Right lung (tissue), 2 donors: ENCODE measurements at regions not wholly inside any gene's neighbourhood (a gene's known extent, or its start where the extent isn't known, plus 50 kb on each side); places are given as distances from the start of the nearest gene placed in this dataset.

Source experiments
- DNase-seq, 2 donors: peaks; one replicate each; pipeline ENCODE4 v3.0.0-alpha.2; 2013

DNA sequence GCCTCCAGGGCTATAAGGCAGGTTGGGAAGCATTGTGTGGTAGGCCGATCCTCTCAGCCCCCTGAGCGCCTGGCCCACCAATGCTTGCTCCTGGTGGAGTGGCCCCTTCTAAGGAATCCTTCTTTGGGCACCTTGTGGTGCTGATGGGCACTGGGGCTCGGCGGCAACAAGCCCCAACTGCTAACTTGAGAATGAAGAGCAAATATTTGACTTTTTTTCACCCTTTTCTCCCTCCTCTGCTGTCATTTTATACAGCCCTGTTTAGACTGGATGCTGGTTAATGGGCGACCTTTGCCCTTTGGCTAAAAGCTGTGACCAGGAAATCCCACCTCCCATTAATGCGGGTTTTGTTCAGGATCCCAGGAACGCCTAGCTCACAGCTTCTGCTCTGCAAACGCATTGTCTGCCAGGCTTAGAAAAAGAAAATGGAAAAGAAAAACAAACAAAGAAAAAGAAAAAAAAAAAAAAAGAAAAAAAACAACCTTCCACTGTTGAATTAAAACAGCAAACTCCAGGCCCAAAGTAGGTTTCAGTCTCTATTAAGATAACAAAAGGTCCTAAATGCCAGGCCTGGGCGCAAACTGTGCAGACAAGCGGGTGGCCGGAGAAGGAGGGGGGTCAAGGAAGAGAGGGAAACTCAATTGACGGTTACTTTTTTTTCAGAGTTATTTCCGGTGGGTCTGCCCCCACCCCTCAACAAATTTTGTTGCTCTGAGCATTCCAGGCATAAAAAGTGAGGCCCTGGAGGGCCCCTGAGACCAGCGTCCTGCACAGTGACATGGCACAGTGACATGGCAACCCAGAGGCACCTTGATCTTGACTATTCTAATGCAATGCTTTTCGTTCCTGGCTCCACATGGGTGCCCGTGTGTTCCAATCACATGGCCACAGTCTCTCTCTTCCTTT lies 301.4 kb downstream of the MAF start:
- no peak for DNase-seq

DNA sequence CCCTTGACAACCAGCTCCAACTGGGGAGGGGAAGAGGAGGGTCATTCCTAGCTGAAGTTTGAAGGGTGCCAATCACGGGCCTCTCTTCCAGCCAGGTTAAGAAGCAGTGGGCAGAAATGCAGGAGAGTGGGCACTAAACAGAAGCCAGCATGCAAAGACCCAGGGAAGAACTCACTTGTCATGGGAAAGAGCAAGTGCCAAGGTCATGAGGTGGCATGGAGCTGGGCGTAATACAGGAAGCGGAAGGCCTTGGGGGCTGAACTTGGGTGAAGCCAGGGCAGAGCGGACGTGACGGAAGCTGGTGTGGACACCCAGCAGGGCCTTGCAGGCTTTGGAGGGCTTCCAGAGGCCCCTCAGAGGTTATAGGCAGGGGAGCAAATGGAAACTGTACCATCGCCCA lies 302.1 kb downstream of the MAF start:
- DNase-seq = no peak

DNA sequence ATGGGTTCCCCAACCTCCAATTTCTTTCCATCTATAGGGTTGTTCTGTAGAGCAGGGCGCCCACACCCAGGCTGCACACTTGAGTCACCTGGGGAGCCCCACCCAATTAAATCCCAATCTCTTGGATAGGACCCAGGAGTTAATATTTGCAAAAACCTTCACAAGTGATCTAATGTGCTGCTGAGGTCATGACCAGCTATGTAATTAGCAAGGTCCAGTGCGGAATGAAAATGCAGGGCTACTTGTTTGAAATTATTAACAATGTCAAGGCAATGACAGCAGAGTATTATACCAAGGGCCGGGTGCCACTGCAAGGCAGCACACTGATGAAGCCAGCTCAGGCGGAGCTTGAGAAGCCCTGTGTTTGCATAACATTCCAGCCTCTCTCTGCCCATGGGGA lies 302.7 kb downstream of the MAF start:
- DNase-seq = no peak

DNA sequence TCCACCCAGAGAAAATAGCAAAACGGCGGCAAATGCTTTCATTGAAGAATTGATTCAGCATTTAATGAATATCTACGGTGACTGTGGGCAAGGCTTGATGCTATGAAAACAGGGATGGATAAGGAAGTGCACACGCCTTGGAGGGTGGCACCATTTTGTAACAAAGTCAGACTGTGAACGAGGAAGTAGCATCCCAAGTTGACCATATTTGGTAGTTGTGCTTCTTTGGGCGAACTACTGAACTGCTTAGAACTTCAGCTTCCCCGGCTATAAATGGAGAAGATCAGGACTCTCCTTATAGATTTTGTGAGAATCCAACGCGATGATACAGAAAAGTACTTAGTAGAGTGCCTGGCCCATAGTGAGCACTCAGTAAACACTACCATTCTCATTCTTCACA lies 303.2 kb downstream of the MAF start:
- DNase-seq = no peak

DNA sequence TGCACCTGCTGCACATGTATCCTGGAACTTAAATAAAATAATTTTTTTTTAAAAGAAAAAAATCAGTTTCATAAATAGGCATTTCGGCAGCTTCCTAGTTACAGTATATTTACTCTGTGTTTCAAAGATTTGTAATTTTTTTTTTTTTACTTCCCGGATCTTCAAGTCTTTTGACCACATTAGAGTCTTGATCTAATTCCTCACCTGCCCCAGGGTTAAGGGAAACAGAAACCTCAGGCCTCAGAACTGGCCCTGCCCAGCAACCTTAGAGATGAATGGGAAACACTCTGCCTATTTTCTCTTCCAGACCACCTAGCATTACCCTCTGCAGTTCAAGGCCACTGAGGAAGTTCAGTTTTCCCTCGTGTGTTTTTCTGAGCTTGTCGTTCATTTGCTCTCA lies 304.0 kb downstream of the MAF start:
- DNase-seq = no peak

DNA sequence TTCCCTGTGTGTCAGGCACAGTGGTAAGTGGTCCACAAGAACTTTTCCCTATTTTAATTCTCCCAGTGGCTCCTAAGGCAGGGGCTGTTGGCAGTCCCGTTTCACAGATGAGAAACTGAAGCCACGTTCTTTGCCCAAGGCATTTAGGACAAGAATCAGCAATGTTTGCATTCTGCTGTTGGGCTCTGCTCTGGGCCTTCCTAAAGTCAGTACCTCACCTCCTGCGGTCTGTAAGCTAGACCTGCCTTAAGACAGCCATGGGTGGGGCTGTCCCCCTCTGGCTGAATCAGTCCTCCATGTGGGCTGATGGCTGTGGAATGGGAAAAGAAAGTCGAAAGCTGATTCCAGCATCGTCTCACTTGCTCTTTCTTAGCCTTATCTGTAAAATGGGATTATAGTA lies 304.8 kb downstream of the MAF start:
- DNase-seq = no peak

DNA sequence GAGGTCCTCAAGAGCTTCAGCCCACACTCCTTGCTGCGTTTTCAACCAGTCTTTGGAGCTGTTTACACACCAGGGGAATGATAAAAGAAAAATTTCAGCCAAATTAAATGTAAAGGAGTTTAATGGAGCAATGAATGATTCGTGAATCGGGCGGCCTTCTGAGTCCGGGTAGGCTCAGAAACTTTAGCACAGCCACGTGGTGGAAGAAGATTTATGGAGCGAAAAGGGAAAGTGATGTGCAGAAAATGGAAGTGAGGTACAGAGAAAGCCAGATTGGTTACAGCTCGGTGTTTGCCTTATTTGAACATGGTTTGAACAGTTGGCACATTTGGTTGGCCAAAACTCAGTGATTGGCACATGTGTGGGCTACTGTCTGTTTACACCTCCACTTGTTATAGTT lies 305.4 kb downstream of the MAF start:
- no peak for DNase-seq

DNA sequence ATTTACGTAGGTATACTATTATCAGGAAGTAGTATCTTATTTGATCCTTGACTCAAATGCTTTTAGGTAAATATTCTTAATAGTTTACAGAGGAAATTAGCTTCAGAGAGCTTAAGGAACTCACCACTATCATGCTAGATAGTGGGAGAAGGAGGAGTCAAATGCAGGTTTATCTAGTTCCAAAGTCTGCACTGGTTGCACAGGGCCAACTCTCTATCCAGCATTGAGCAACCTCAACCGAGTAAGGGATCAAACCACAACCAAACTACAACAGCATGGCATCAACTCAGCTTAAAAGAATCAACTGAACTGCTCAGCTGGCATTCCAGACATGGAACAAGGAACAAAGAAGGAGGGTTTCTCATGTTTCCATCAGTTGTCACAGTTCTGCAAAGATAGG lies 306.0 kb downstream of the MAF start:
- DNase-seq = no peak

DNA sequence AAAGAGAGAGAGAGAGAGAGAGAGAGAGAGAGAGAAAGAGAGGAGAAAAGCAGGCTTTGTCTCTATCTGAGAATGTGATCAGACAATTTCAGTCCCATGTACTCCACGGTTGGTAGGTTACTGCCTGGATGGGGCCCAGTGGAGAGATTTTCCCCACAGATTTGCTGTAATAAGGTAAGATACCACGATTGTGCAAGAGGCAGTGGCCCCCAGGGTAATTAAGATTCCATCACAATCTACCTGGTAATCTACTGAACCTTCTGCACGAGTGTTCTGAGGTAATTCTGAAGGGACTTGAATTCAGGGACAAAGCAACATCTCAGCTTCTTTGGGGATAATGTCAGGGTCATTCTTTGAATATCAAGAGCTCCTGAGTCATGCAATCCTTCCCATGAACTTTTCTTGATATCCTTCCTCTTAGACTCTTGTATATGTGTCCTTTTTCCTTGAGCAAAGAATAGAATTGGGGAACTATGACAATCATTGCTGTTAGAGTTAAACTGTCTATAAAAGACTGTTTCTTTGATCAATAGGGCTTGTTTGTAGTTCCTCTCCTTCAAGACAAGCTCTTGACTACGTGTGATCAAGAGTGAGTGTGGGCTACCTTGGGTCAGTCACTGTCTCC lies 306.6 kb downstream of the MAF start:
- no peak for DNase-seq

DNA sequence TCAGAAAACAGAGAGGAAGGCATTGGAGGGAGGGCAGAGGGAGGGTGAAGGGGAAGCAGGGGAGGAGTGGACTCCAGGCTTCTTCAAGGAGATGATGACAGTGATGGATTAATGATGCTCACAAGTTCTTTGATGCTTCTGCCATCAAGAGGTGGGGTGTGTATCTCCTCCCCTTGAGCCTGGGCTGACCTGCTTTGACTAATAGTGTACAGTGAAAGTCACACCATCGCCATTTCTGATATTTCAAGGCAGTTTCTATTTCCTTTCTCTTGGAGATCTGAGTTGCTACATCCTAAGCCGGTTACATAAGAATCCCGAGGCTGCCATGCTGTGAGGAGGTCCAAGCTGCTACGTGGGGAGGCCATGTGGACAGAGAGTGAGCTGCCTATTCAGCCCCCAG lies 312.5 kb downstream of the MAF start:
- DNase-seq = no peak

DNA sequence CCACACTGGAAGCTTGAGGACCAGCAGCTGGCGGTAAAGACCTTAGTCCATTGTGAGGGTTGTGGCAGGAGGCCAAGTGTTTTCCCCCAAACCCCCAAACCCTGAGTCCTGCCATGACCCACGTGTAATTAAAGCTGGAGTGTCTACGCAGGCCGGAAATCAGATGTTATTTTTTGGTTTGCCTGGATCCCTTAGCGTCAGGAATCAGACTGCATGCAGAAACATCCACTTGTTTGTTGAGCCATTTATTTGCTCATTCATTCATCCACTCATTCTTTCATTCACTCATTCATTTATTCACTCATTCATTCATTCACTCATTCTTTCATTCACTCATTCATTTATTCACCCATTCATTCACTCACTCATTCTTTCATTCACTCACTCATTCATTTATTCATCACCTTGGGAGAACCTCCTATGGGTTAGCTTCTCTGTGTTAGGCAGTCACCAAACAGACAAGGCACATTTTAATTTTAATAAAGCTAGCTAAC lies 313.1 kb downstream of the MAF start:
- no peak for DNase-seq

DNA sequence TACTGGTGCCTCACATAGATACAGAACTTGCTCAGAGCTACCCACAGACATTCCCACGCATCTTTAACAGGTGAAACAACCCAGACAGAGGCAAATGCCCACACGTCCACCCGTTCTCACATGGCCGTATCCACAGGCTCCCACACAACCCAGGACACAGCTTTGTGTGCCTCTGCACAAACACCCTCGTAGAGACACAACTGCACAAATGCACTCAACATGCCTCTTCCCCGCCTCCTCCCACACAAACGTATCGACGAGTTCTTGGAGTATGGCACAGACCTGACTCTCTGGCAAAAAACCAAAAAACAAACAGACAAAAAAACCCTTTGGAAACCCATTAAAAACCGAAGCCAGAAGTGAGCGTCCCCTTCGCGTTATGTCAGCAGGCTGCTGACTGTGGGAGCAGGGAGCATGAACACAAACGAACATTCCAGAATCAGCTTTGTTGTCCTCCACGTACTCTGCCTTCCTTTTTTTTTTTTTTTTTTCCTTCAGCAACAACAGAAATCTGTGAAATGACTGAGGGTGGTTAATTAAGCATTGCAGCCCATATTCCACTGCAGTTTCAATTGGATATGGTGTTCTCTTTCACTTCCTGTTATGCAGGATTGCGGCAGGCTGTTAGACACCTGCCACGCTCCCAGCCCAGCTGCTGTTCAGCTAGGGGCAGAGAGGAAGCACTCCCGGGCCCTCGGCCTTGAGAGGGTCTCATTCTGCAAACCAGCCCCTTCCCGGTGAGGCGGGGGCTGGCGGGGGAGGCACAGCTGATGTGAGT lies 313.7 kb downstream of the MAF start:
- peak; percentile 38 to 43 for DNase-seq

DNA sequence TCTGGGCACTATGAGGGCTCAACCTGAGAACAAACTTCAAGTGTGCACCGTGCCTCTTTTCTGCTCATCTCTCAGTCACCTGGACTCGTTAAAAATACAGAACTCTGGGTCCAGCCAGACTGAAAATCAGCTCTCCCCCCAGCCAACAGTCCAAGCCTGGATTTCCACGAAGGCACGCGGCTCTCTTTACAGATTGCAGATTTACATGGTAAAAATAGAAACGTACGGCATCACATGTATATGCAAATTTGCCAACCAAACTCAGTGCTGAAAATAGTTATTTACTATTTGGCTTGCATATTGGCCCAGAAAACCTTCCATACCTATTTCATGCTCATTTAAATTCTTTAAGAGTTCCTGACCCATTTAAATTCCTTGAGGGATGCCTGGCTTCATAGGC lies 315.8 kb downstream of the MAF start:
- no peak for DNase-seq

DNA sequence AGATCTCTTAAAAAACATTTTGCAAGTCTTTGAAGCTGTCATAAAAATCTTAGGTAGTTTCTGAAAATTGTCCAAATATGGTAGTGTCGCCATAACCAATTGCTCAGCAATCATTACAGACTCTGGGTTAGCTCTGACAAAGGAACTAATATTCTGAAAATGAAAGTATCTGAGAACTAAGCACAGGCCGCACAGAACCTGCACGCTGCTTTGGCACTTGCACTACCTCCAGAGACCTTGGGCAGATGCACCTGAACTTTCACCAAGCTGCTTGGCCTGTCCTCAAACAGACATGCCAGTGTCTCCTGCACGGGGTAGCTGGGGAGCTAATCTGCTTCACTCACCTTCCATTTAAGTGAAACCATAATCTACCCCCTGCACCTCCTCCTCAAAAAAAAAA lies 317.0 kb downstream of the MAF start:
- no peak for DNase-seq

DNA sequence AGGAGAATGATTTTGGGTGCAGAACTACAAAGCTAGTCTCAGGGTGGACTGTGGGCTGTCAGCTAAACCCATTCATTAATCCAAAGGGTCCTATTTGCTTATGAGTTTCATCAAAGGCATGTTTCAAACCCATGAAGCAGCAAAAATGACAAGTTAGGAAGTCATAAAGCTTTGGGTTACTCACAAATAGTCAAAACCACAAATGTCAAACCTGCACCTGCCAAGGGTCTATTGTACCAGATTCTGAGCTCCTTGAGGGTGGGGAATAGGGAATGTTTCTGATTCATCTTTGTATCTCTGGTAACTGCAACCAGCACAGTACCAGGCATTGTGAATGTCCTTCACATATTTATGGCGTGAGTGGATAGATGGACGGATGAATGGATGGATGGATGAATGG lies 317.7 kb downstream of the MAF start:
- no peak for DNase-seq

DNA sequence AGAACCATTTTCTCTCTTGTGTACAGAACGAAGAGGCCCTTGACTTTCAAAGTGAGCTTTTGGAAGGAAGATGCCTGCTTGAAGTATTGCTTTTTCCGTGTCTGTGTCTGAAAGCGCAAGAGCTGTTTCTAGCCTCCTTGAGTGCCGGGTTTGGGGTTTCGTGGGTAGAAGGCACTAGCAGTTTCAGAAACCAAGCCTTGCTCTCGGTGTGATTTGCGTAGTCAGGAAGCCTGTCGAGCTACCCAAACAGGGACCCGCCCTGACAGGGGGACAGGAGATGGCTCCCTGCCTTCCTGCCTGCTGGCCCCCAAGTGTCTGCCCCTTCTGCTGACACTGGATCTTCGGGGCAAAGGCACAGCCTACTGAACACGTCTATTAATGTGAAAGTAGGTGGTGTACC lies 322.0 kb downstream of the MAF start:
- no peak for DNase-seq

DNA sequence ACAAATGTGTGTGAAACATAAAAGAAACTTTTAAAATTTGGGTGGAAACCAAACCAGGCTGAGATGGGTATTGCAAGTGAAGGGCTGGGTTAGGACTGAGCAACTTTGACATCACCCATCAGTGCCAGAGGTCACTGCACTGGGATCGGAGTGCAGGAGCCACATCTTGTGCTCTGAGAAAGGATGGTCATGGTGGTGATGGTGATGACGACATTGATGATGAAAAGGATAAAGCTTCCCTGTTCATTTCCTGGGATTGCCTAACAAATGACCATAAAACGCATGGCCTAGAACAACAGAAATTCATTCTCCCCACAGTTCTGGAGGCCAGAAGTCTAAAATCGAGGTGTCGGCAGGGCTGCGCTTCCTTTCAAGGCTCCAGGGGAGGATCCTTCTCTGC lies 324.0 kb downstream of the MAF start:
- no peak for DNase-seq

DNA sequence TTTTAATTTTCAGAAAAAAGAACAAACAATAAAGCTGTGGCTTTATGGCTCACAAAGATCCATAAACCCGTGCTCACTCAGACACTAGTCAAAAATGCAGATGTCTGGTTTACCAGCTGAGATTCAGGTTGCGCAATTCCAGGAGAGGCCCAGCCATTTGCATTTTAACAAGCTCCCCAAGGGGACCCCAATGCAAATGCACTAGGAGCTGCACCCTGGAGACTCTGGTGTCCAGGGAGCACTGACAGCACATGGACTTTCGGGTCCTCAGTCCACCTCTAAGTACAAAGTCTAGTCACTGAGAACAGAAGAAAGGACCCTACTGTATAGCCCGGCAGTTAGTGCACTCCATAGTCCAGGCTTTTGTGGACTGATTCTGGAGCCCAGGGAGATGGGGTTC lies 326.3 kb downstream of the MAF start:
- DNase-seq = no peak

DNA sequence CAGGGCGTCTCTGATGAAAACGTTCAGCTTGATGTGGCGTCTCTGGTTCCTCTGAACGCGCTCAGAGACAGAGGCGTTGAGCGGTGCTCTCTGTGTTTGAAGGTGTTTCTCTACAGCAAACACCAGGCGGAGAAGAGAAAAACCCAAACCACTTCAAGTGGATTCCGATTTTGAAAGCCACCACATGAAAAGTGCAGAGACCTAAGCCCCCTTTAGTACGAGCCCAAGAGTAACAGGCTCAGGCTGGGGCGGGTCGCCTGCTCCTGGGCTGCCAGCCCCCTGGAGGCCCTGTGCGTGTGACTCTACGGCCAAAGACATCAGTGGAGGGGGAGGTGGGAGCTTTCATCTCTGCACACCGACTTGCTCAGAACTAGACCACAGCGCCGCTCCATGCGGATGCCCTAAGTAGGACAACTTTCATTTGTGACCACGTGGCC lies 328.4 kb downstream of the MAF start:
- DNase-seq = no peak

DNA sequence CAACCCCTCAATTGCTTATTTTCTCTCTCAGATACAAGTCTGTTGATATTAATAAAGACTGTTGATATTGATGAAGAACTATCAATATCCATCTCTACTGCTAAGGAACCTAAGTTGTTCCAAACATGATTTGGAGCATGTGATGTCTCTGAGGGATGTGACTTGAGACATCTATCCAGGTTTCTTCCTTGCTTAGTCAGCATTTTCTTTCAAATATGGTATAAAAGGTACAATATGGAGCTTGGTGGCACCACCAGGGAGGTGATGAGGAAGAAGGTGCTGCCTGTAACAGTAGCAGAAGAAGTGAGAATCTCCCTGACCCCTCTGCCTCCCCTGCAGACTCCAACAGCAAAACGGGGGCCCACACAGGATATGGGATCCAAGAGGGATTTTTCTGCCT lies 329.0 kb downstream of the MAF start:
- DNase-seq = no peak

DNA sequence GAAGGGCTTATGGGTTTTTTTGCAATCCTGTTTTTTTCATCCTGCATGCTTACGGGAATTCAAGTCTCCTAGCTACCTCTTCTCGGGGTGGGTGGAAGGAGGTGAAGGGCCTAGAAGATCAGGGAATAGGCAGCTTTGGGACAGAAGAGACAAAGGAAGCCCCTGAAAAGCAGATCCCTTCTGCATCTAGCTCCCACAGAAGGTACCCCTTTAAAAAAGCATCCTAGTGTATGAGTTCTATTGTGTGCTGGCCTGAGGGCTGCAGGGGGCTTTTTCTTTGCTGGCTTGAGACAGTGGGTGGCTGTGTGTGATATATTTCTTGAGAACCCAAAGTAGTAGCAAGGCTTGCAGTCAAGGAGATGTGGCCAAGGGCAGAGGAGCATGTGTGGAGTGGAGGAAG lies 330.5 kb downstream of the MAF start:
- DNase-seq = no peak

DNA sequence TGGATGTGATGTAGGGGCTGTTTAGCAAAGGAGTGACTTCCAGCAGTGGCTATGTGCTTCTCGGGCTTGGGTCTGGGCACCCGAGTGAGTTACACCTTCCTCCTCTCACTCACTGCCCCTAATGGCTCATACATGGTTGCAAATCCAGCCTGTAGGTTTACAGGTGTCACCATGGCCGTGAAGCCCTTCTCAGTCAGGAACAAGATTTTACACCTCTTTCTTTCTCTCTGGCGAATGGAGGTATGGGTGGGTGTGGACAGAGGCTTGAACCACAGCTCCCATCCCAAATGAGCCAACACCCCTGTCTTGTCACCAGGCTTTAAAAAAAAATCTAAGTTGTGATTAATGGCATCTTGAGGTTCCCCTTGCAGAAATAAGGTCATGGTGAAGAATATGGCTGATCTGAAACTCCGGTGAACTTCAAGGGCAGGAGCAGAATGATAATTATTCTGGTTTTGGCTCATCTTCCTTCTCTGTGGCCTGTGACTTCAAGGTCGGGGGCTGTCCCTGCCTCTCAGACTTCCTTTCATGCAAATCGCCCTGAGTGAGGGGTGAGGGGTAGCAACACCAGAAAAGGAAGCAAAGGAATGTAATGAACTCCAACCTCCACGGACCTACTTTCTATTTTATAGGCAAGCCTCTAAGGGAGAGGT lies 331.2 kb downstream of the MAF start:
- no peak for DNase-seq
